HG02759 (cell line): ENCODE measurements at regions not wholly inside any gene's neighbourhood (a gene's known extent, or its start where the extent isn't known, plus 50 kb on each side); places are given as distances from the start of the nearest gene placed in this dataset.
A peak's percentile ranks its signal among the peaks of the same experiment; 100 is the strongest.
"Not testable (repeated sequence)": the region's sequence is repeated elsewhere in the genome, so short reads cannot be mapped to it uniquely, and the experiment has no call there.

Experiments used
- ATAC-seq: cut with Tn5 transposase; IDR thresholded peaks from one replicate; pipeline ENCODE4 v1.9.1; 2021; ENCODE audit warnings: mild to moderate bottlenecking, moderate library complexity; ENCODE audit not compliant: unreplicated experiment

DNA sequence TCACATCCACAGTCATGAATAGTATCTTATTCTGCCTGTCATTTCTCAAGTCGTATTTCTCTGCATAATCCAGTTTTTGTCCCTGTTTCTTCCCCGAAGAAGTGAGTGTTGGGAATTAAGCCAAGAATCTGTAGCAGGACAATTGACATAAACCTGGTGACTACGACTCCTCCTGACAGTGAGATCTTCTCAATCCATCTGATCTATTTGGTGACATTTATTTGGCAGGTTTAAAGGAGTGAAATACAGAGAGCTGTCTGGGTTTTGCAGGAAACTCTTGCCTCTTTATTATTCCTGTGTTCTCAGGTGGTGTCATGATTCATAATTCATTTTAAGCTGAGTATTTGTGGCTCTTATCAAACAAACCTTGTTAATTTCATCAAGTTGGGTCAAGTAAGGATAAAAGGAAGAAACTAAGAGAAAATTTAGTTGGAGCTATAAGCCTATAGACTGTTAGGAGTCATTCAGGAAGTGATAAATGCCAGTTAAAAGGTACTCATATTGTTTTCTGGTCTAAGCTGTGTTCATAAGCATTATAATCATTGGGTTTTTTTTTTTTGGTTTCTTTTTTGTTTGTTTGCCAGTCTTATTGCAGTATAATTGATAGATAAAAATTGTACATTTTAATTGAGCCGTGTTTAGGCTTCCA lies 95.9 kb upstream of the PCSK1 start:
- no peak for ATAC-seq

- ATAC-seq, result no peak
These were observed 96.5 kb upstream of the PCSK1 start for GRCh38 chr5:96529559-96529958.

- no peak for ATAC-seq
These were observed 97.9 kb upstream of the PCSK1 start for GRCh38 chr5:96530901-96531300.

GRCh38 chr5:96533371-96533770 lies 100.3 kb upstream of the PCSK1 start:
- no peak for ATAC-seq

GRCh38 chr5:96537386-96537785 lies 104.3 kb upstream of the PCSK1 start:
- ATAC-seq, result no peak

DNA sequence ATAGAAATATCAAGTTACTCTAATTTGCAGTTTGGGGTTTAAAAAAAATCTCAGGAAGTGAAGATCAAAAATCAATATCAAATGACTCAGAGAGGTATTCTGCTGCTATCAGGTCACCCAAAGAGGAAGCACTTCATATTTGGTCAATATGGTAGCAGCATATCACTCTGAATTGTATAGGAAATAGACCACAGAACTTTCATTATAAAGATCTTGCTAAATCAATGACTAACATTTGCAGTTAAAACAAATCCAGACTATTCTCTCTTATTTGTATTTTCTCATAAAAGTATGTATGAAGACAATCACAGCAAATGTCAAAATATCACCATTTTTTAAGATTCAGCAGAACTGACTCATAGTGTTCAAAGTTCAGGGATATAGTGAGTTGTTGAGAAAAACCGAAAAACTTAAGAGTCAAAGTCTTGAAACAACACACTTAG lies 105.8 kb upstream of the PCSK1 start:
- no peak for ATAC-seq

DNA sequence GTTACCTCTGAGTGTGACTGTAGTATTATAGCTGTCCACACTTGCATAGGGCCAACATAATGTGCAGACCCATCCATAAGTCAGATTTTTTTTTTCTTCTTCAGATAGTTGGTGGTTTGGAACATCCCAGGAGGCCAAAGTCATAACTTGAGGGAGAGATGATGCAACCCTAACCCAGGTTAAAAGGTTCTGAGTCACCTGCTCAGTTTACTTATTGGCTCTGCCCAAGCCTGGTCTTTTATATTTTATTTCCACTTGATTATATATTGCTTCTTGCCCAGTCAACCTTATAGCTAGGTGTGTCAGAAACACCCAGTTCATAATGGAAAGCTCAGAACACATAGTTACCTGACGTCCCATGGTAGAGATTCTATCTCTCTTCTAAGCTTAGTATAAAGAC lies 113.1 kb upstream of the PCSK1 start:
- no peak for ATAC-seq

DNA sequence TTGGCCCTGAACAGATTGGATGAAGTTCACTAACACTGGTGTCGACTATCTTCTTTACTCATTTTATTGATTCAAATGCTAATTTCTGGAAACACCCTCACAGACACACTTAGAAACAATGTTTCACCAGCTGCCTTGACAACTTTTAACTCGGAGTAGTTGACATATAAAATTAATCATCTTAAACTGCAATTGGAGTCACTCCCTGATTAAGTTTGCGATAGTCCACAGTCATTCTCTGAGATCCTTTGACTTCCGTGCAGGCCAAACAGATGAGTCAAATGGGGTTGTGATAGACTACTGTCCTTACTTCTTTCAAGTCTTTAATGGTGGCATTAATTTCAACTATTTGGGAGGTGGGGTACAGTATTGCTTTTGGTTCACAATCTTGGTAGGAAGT lies 114.4 kb upstream of the PCSK1 start:
- no peak for ATAC-seq

DNA sequence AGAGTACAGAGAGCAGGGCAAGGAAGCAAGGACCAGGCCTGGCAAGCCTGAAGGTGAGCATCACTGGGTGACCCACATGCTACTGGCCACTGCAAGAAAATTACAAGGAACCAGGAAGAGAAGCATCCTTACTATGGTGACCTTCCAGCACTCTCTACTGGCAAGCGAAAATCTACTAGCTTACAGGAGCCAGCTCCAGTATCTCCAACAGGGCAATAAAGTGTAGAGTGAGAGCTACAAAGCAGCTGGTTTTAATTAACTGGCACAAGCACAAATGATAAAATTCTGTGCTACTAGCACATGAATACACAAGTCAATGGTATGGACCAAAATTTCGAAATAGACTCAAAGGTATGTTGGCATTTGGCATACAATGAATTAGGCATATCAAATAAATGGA lies 113.3 kb upstream of the CAST start:
- no peak for ATAC-seq

- ATAC-seq, result not testable (repeated sequence)
These were observed 101.3 kb upstream of the CAST start for GRCh38 chr5:96560857-96561256.

DNA sequence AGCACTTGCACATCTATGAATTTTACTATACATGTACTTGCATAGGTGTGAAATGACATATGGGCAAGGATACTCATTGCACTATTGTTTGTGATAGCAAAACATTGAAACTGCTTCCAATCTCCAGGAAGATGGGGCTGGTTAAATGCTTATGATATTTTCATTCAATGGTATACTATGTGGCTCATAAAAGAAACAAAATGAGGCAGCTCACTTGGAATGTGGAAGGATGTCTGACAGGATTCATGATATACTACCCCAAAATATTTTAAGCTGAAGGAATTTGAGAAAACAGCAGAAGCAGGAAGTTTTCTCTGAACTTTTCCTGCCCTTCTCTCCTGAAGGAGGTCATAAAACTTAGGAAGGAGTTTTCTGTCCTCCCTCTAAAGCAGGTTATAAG lies 99.6 kb upstream of the CAST start:
- ATAC-seq, result no peak

- no peak for ATAC-seq
These were observed 98.4 kb upstream of the CAST start for GRCh38 chr5:96563816-96564215.

- ATAC-seq, result peak; percentile 84
These were observed 96.5 kb upstream of the CAST start for GRCh38 chr5:96565582-96566265.

GRCh38 chr5:96566833-96567587 lies 95.2 kb upstream of the CAST start:
- no peak for ATAC-seq

GRCh38 chr5:96569332-96569731 lies 92.8 kb upstream of the CAST start:
- no peak for ATAC-seq

DNA sequence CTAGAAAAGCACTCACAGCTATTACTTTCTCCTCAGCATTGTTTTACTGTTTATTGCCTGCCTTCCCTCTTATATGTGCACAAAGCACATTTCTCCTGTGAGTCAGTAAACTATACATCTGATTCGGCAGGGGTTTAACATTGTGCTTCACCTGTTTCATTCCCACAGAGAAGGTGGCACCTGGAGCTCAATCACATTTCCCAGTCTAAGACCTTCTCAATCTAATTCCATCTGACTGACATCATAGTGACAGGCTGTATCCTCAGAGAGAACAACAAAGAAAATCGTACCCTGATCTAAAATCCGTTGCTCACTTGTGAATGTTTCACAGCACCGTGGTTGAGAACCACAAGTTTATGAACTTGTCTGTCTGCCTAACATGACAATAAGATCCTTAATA lies 92.4 kb upstream of the CAST start:
- no peak for ATAC-seq

DNA sequence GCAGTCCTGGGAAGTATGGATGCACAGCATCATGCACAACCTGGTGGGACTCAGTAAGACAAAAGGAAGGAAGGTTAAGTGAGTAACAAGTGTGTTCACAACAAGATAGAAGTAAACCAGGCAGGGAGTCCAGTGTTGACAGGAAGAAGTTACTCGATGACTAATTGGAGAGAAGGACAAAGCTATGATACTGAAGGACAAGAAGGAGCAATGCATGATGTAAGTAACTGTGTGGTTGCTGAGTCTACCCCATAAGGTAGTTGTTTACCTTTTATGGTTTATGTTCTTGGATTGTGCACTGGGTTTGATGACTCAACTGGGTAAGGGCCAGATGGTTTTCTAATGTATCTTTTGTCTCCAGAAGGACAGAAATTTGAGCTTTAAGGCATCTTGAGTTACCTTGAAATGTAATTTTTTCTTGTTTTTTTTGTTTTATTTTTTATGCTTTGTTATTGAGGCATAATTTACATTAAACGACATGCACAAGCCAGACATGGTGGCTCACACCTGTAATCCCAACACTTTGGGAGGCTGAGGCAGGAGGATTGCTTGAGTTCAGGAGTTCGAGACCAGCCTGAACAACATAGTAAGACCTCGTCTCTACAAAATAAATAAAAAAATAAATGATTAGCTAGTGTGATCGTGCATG lies 89.2 kb upstream of the CAST start:
- no peak for ATAC-seq

GRCh38 chr5:96573513-96573894 lies 88.7 kb upstream of the CAST start:
- no peak for ATAC-seq

DNA sequence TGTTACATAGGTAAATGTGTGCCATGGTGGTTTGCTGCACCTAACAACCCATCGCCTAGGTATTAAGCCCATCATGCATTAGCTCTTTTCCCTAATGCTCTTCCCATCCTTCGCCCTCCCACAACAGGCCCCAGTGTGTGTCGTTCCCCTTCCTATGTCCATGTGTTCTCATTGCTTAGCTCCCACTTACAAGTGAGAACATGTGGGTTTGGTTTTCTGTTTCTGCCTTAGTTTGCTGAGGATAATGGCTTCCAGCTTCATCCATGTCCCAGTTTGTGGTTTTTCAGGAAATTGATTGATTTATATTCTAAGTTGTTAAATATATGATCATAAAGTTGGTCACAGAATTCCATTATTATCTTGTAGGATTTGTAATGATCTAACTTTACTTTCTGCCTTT lies 85.3 kb upstream of the CAST start:
- ATAC-seq, result no peak

- no peak for ATAC-seq
These were observed 84.3 kb upstream of the CAST start for GRCh38 chr5:96577909-96578308.

DNA sequence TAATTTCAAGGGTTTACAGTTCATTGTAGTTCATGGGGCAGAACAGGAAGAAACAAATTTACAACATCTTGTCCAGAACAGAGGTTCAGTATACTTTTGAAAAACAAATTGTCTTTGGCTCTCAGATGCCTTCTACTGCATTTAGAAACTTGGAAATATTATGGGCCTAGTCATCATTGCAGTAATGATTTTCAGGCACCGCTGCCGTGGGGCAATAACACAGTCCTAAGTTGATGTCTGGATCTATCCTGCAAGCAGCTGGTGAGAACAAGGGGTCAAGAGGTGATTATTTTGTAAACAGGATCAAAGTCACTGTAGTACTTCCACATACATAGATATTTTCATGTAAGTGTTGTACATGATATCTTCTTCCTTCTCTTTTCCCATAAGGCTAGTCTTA lies 82.5 kb upstream of the CAST start:
- ATAC-seq, result no peak

GRCh38 chr5:96582343-96582742 lies 79.8 kb upstream of the CAST start:
- ATAC-seq, result no peak
